Keratinocyte (primary cell): ENCODE measurements at regions not wholly inside any gene's neighbourhood (a gene's known extent, or its start where the extent isn't known, plus 50 kb on each side); places are given as distances from the start of the nearest gene placed in this dataset.

Experiments
- DNase-seq: peaks from one replicate; pipeline ENCODE4 v3.0.0-alpha.2; 2011; ENCODE audit warnings: low read depth, missing footprints, low spot score
- FAIRE-seq: peaks from 2 replicates; lab custom pipeline; 2011; peaks lifted over from hg19 to GRCh38; lab: Jason Lieb, UNC
- H2AFZ ChIP-seq: 2 replicates; pipeline ENCODE4 v1.6.0; 2012; ENCODE audit warnings: low read length, control low read depth, inconsistent platforms; ENCODE audit not compliant: control insufficient read depth
- H3K27ac ChIP-seq: 2 replicates; pipeline ENCODE4 v1.5.1; 2011; ENCODE audit warnings: low read length; ENCODE audit not compliant: control insufficient read depth, insufficient read depth
- H3K27me3 ChIP-seq: 3 replicates; pipeline ENCODE4 v1.6.0; 2011; ENCODE audit warnings: low read length; ENCODE audit not compliant: control insufficient read depth, insufficient read depth; ENCODE audit errors: extremely low read depth
- H3K36me3 ChIP-seq, 2 experiments: 2 replicates in 1 of 2; 3 replicates in 1 of 2; pipeline ENCODE4 v1.5.1; 2011; ENCODE audit warnings: low read length in 2 of 2, mild to moderate bottlenecking in 1 of 2; ENCODE audit not compliant: control insufficient read depth in 2 of 2, insufficient read depth in 2 of 2; ENCODE audit errors: extremely low read depth in 1 of 2
- H3K4me1 ChIP-seq: 3 replicates; pipeline ENCODE4 v1.5.1; 2011; ENCODE audit warnings: low read length; ENCODE audit not compliant: control insufficient read depth, insufficient read depth; ENCODE audit errors: extremely low read depth
- H3K4me2 ChIP-seq: 3 replicates; pipeline ENCODE4 v1.6.0; 2011; ENCODE audit warnings: low read depth, low read length; ENCODE audit not compliant: control insufficient read depth, insufficient read depth; ENCODE audit errors: extremely low read depth
- H3K4me3 ChIP-seq, 3 experiments: fragments of 200-600 bp in 1 of 3; sonication (generic) in 1 of 3; 2 replicates in 2 of 3; 3 replicates in 1 of 3; pipeline ENCODE4 v1.5.1; 2011 to 2016; ENCODE audit warnings: low read length in 3 of 3, mild to moderate bottlenecking in 3 of 3, control low read depth in 2 of 3, inconsistent platforms in 1 of 3, low read depth in 1 of 3, mixed read lengths in 1 of 3, mixed run types in 1 of 3, moderate library complexity in 1 of 3; ENCODE audit not compliant: control insufficient read depth in 2 of 3, insufficient read depth in 2 of 3; ENCODE audit errors: extremely low read depth in 1 of 3
- H3K79me2 ChIP-seq: 2 replicates; pipeline ENCODE4 v1.6.0; 2012; ENCODE audit warnings: low read length; ENCODE audit not compliant: control insufficient read depth, insufficient read depth
- H3K9ac ChIP-seq: 3 replicates; pipeline ENCODE4 v1.6.0; 2011; ENCODE audit warnings: low read length; ENCODE audit not compliant: control insufficient read depth, insufficient read depth; ENCODE audit errors: extremely low read depth
- H3K9me1 ChIP-seq: 3 replicates; pipeline ENCODE4 v1.6.0; 2011; ENCODE audit warnings: low read length; ENCODE audit not compliant: control insufficient read depth, insufficient read depth; ENCODE audit errors: extremely low read depth
- H3K9me3 ChIP-seq: 2 replicates; pipeline ENCODE4 v1.5.1; 2012; ENCODE audit warnings: low read depth, low read length; ENCODE audit not compliant: control insufficient read depth
- H4K20me1 ChIP-seq: 3 replicates; pipeline ENCODE4 v1.6.0; 2011; ENCODE audit warnings: low read length; ENCODE audit not compliant: control insufficient read depth, insufficient read depth; ENCODE audit errors: extremely low read depth
- EZH2 ChIP-seq: IDR thresholded peaks from one replicate; pipeline ENCODE4 v1.6.1; 2012; ENCODE audit warnings: inconsistent platforms, mild to moderate bottlenecking, low read length, moderate library complexity
- dilution Hi-C: fragments of 300-500 bp; cut with MboI; formaldehyde crosslinking; loops from one replicate; pipeline ENCODE4 v1.7.0; 2020; ENCODE audit warnings: low sequenced_read_pairs; ENCODE audit not compliant: extremely low pct_ligation_motif_present
- TF ChIP-seq, protein P1 (sequence below), 3 experiments: IDR thresholded peaks in 1 of 3; conservative IDR thresholded peaks in 1 of 3; optimal IDR thresholded peaks in 1 of 3; 2 replicates in 2 of 3; 3 replicates in 1 of 3; pipeline versions ENCODE3 to v1.5.1; 2011; ENCODE audit warnings: low read length in 3 of 3, mild to moderate bottlenecking in 3 of 3, moderate library complexity in 2 of 3, control low read depth in 1 of 3, inconsistent platforms in 1 of 3; ENCODE audit not compliant: insufficient read depth in 2 of 3; ENCODE audit errors: extremely low read depth in 1 of 3

DNA sequence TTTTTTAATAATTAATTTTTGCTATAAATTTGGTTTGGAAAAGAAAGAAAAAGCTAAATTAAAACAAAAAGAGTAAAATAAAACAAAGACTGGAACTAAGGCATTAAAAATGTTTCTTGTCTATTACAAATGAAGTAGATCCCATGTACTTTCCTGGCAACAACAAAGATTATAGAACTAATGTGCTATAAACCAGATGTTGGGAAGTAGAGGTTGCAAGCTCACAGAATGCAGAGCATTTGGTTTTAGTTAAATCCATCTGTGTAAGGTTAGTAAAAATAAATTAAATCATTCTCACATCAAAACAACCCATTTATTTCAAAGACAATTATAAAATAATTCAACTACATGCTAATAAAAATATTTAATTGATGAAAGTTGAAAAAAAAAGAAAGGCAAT is 157.2 kb upstream of the ZC3H15 start:
- Histone ChIP-seq H3K4me2 (no peak overlapping the region), H3K27me3 (no peaks in the 10 kb centered on the region), H3K27ac (no peak overlapping the region), H3K79me2 (no peaks in the 10 kb centered on the region), H3K36me3 (no peaks in the 10 kb centered on the region), H3K9me1 (no peaks in the 10 kb centered on the region), H3K9ac (no peak overlapping the region), H3K4me1 (peaks cover 12% of the 10 kb centered on the region), H3K9me3 (no peaks in the 10 kb centered on the region), H4K20me1 (no peaks in the 10 kb centered on the region), H3K4me3 (no peak overlapping the region), H2AFZ (no peak overlapping the region)
- no peak for FAIRE-seq
- TF ChIP-seq, protein P1, sequence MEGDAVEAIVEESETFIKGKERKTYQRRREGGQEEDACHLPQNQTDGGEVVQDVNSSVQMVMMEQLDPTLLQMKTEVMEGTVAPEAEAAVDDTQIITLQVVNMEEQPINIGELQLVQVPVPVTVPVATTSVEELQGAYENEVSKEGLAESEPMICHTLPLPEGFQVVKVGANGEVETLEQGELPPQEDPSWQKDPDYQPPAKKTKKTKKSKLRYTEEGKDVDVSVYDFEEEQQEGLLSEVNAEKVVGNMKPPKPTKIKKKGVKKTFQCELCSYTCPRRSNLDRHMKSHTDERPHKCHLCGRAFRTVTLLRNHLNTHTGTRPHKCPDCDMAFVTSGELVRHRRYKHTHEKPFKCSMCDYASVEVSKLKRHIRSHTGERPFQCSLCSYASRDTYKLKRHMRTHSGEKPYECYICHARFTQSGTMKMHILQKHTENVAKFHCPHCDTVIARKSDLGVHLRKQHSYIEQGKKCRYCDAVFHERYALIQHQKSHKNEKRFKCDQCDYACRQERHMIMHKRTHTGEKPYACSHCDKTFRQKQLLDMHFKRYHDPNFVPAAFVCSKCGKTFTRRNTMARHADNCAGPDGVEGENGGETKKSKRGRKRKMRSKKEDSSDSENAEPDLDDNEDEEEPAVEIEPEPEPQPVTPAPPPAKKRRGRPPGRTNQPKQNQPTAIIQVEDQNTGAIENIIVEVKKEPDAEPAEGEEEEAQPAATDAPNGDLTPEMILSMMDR (optimal IDR thresholded peaks at IDR 0.05 in 1 of 3, IDR thresholded peaks at IDR 0.05 in 1 of 3, conservative IDR thresholded peaks at IDR 0.05 in 1 of 3; ENCODE audit: extremely low read depth in 1 of 3, insufficient read depth in 2 of 3, low read length in 3 of 3): no peak
- TF ChIP-seq EZH2: no peak
- no peak for DNase-seq
- dilution Hi-C loops: no loop called here

DNA sequence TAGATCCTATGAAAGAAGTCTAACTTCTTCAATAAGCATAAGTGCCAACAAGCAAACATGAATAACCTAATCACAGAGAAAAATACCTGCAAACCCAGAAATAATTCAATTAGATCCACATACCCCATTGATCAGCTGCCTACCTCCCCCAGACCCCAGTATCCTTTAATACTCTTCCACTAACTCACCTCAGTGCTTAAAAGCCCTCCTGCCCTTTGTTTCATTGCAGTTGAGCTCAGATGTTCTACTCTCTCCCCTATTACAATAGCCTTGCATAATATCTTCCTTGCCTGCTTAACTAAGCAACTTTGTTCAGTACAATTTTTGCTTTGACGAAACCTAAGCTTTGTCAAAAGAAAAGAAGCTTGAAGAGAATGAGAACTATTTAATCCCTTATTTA is 156.0 kb upstream of the ZC3H15 start:
- no peak overlapping the region for H3K4me2 ChIP-seq
- no peak overlapping the region for H3K9ac ChIP-seq
- peaks cover 12% of the 10 kb centered on the region for H3K4me1 ChIP-seq
- dilution Hi-C loops: no loop called here
- no peak for TF ChIP-seq EZH2
- TF ChIP-seq, protein P1 (optimal IDR thresholded peaks at IDR 0.05 in 1 of 3, IDR thresholded peaks at IDR 0.05 in 1 of 3, conservative IDR thresholded peaks at IDR 0.05 in 1 of 3; ENCODE audit: extremely low read depth in 1 of 3, insufficient read depth in 2 of 3, low read length in 3 of 3): no peak
- no peak for FAIRE-seq
- H3K4me3 ChIP-seq: no peak overlapping the region
- H3K79me2 ChIP-seq: no peaks in the 10 kb centered on the region
- no peaks in the 10 kb centered on the region for H4K20me1 ChIP-seq
- H3K27ac ChIP-seq: no peak overlapping the region
- no peaks in the 10 kb centered on the region for H3K9me1 ChIP-seq
- H3K27me3 ChIP-seq: no peaks in the 10 kb centered on the region
- H3K36me3 ChIP-seq: no peaks in the 10 kb centered on the region
- no peak for DNase-seq
- no peak overlapping the region for H2AFZ ChIP-seq
- no peaks in the 10 kb centered on the region for H3K9me3 ChIP-seq
